GM12892 (cell line): ENCODE measurements at regions not wholly inside any gene's neighbourhood (a gene's known extent, or its start where the extent isn't known, plus 50 kb on each side); places are given as distances from the start of the nearest gene placed in this dataset.
A peak's percentile ranks its signal among the peaks of the same experiment; 100 is the strongest.

ENCODE experiments used
- DNase-seq: peaks from one replicate; pipeline ENCODE4 v3.0.0; 2011; ENCODE audit not compliant: insufficient read length
- FAIRE-seq: peaks from 2 replicates; lab custom pipeline; 2011; peaks lifted over from hg19 to GRCh38; lab: Jason Lieb, UNC
- POLR2A ChIP-seq: IDR thresholded peaks from 2 replicates; pipeline ENCODE4 v1.6.1; 2011; ENCODE audit warnings: low read depth, low read length, control low read depth
- POLR2AphosphoS5 ChIP-seq: IDR thresholded peaks from 2 replicates; pipeline ENCODE4 v1.6.1; 2011; ENCODE audit warnings: low read depth, low read length, control low read depth
- TAF1 ChIP-seq: IDR thresholded peaks from 2 replicates; pipeline ENCODE4 v1.6.1; 2011; ENCODE audit warnings: low read depth, mild to moderate bottlenecking, control low read depth, low read length, borderline replicate concordance

- FAIRE-seq (no peak), DNase-seq (no peak)
- TF ChIP-seq TAF1 = no peak
- TF ChIP-seq POLR2AphosphoS5 = no peak
- no peak for TF ChIP-seq POLR2A
These were observed 108.6 kb downstream of the VIP start for GRCh38 chr6:152859225-152859624.

DNA sequence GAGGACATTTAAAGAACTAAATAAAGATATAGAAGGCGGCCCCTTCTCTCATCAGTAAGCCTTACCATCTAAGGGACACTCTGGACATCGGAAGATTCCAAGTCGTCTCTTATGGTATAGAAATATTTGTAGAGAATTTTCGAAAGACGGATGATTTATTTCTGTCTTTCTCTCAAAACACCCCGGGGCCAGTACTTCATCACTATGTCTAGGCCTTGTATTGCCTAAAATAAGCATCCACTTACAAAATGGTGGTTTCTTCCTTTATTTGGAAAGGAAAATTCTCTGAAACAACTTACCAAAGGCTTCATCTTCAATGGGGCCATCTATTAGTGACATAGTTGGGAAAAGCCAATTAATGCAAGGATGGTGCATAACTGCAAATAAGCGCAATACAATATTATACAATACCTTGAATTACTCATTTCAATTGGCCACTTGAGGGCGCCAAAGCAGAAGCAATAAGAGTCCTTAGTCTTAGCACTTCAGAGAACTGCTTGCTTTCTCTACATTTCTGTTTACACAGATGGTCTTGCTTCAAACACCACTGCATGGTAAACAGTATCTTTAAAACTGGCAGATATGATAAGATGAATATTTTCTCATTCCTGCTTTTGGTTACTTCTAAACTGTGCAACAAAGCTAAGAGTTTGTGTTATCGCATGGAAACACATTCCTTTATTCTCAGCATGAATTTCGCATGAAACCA lies 113.2 kb downstream of the VIP start:
- FAIRE-seq (peak; percentile 85), DNase-seq (no peak)
- no peak for TF ChIP-seq TAF1
- TF ChIP-seq POLR2A = no peak
- TF ChIP-seq POLR2AphosphoS5 = no peak

DNA sequence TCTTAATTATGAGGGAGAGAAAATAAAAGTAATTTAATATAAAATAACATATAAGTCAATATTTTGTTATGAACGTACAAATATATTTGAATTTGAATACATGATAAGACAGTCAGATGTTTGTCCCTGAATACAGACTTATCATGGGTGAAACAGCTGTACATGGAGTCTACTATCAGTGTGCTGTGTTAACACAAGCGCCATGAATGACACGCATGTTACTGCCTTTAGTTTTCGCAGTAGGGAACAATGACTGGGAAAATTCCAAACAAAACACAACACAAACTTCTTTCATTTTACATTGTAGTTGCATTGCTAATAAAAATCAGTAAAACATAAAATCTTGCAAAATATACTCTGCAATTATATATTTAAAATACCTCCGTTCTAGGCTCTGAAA lies 108.6 kb downstream of the FBXO5 start:
- DNase-seq (no peak), FAIRE-seq (no peak)
- TF ChIP-seq POLR2A (no peak), POLR2AphosphoS5 (no peak), TAF1 (no peak)

DNA sequence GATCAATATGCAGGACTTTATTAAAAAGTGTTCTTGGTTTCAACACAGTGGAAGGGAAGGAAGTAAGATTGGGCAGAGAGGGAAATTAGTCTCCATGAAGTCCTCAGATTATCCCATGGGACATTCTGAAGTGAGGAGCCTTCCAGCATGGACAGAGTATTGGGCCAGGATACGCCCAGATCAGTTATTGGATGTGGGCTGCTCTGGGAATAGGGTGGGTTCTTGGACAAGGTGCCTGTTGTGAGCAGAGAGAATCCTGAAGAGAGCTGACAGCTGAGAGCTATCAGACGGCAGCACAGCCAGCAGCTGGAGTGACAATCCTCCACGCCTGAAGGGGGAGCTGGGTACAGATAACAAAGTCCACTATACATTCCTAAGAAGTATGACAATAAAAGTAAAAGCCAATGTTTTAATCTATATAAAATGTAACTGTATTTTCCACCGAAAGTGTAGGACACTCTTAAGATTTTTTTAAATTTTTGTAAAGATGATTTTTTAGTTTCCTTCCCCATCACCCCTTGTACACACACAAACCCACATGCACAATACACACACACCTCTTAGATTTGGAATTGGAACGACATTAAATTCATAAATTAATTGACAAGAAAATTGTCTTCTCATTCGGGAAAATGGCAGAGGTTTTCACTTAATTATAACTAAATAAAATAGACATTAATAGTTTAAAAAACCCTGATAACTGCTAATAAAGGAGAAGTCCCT lies 107.8 kb downstream of the FBXO5 start:
- no peak for FAIRE-seq
- no peak for DNase-seq
- TF ChIP-seq TAF1 = no peak
- no peak for TF ChIP-seq POLR2AphosphoS5
- TF ChIP-seq POLR2A = no peak

DNA sequence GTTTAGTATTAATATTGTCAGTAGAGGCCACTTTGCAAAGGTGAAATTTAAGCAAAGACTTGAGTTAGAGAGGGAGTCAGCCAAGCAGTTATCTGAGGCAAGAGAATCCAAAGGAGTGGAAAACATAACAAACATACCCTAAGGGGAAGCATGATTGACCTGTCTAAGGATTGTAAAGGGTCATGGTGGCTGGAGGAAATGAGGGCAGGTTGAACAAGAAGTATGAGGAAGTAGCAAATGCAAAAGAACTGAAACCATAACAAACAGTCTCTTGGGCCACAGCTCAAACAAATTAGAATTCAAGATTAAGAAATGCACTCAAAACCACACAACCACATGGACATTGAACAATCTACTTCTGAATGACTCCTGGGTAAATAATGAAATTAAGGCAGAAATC lies 103.2 kb downstream of the FBXO5 start:
- FAIRE-seq (no peak), DNase-seq (no peak)
- no peak for TF ChIP-seq POLR2A
- no peak for TF ChIP-seq TAF1
- TF ChIP-seq POLR2AphosphoS5 = no peak

GRCh38 chr6:152893187-152893586 lies 89.7 kb downstream of the FBXO5 start:
- TF ChIP-seq POLR2A (no peak), TAF1 (no peak), POLR2AphosphoS5 (no peak)
- no peak for FAIRE-seq
- DNase-seq = no peak

DNA sequence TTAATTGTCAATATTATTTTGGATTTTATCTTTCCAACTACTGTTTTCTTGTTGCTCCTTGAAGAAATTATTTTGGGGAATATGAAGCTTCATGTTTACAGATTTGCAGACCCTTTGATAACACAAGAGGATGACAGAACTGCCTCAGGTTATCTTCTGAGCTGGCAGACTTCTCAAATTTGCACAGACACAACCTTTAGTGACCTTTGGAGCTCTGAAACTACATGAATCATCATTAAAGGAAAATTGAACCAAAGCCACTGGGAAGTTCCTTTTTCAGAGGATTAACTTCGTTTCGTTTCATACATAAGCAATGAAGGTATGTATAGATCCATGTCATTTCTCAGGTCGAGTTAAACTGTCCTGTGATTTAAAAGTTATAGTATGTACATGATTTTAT lies 85.9 kb downstream of the FBXO5 start:
- no peak for FAIRE-seq

GRCh38 chr6:152897807-152898399 lies 84.9 kb downstream of the FBXO5 start:
- FAIRE-seq = peak; percentile 92
- TF ChIP-seq POLR2A = no peak
- TF ChIP-seq POLR2AphosphoS5 = no peak
- TF ChIP-seq TAF1 = no peak
- peak; percentile 14 for DNase-seq

More for the DNA sequence above, 85.9 kb downstream of the FBXO5 start:
- TF ChIP-seq POLR2AphosphoS5 (no peak), POLR2A (no peak), TAF1 (no peak)
- DNase-seq = no peak

GRCh38 chr6:152904678-152905077 lies 78.2 kb downstream of the FBXO5 start:
- FAIRE-seq (no peak), DNase-seq (no peak)
- TF ChIP-seq POLR2AphosphoS5 = no peak
- no peak for TF ChIP-seq POLR2A
- TF ChIP-seq TAF1 = no peak

GRCh38 chr6:152905551-152906299 lies 77.1 kb downstream of the FBXO5 start:
- DNase-seq = no peak
- no peak for FAIRE-seq
- TF ChIP-seq POLR2A (no peak), TAF1 (no peak), POLR2AphosphoS5 (no peak)

- TF ChIP-seq TAF1 (no peak), POLR2AphosphoS5 (no peak), POLR2A (no peak)
- DNase-seq (no peak), FAIRE-seq (no peak)
These were observed 73.6 kb downstream of the FBXO5 start for GRCh38 chr6:152909241-152909640.
